H1 (cell line): ENCODE measurements at regions not wholly inside any gene's neighbourhood (a gene's known extent, or its start where the extent isn't known, plus 50 kb on each side); places are given as distances from the start of the nearest gene placed in this dataset.

Experiments
- CTCF ChIA-PET: fragments of 300-600 bp; sonication (Branson Sonifier 250); formaldehyde crosslinking; loops from one replicate; lab custom pipeline; 2021; ENCODE audit not compliant: partially characterized antibody; lab: Charles Lee
- POLR2A ChIA-PET: fragments of 300-600 bp; sonication (Branson Sonifier 250); formaldehyde crosslinking; loops from one replicate; lab custom pipeline; 2021; ENCODE audit warnings: inconsistent platforms; ENCODE audit not compliant: partially characterized antibody; lab: Charles Lee
- DNase-seq, 2 experiments: peaks; one replicate each; pipeline versions ENCODE4 v3.0.0 to v3.0.0-alpha.2; 2010 to 2022; ENCODE audit warnings: low spot score in 2 of 2, low read depth in 1 of 2, mixed read lengths in 1 of 2
- FAIRE-seq: peaks from 2 replicates; lab custom pipeline; 2011; peaks lifted over from hg19 to GRCh38; lab: Jason Lieb, UNC
- H2AFZ ChIP-seq: 2 replicates; pipeline ENCODE4 v1.8.1; 2012; ENCODE audit warnings: low read length, inconsistent platforms
- H2AK5ac ChIP-seq: 2 replicates; pipeline ENCODE4 v1.6.1; 2013; ENCODE audit warnings: low read depth, low read length
- H2BK120ac ChIP-seq: replicated peaks from 2 replicates; pipeline ENCODE3; 2013; ENCODE audit warnings: low read depth, low read length, inconsistent platforms
- H2BK12ac ChIP-seq: 2 replicates; pipeline ENCODE4 v1.6.1; 2013; ENCODE audit warnings: low read depth, low read length
- H2BK15ac ChIP-seq: 2 replicates; pipeline ENCODE4 v1.6.1; 2013; ENCODE audit warnings: low read length
- H2BK20ac ChIP-seq: 2 replicates; pipeline ENCODE4 v1.6.1; 2013; ENCODE audit warnings: low read length
- H2BK5ac ChIP-seq: 2 replicates; pipeline ENCODE4 v1.6.1; 2013; ENCODE audit warnings: low read depth, low read length
- H3K14ac ChIP-seq: 2 replicates; pipeline ENCODE4 v1.6.1; 2013; ENCODE audit warnings: inconsistent platforms; ENCODE audit not compliant: insufficient read length
- H3K18ac ChIP-seq: 2 replicates; pipeline ENCODE4 v1.6.1; 2013; ENCODE audit warnings: low read length; ENCODE audit errors: extremely low read depth
- H3K23ac ChIP-seq: 2 replicates; pipeline ENCODE4 v1.6.1; 2013; ENCODE audit warnings: inconsistent platforms; ENCODE audit not compliant: insufficient read length
- H3K23me2 ChIP-seq: 2 replicates; pipeline ENCODE4 v1.6.1; 2013; ENCODE audit warnings: low read depth, low read length
- H3K27ac ChIP-seq: 2 replicates; pipeline ENCODE4 v1.6.1; 2011; ENCODE audit warnings: low read depth, low read length, inconsistent platforms
- H3K27me3 ChIP-seq, 4 experiments: replicated peaks in 1 of 4; 1 replicate in 1 of 4; 2 replicates in 3 of 4; pipeline versions ENCODE4 v1.6.1 to v1.8.1; 2011 to 2013; ENCODE audit warnings: low read length in 3 of 4, mild to moderate bottlenecking in 3 of 4, inconsistent platforms in 2 of 4, mixed read lengths in 2 of 4, moderate library complexity in 1 of 4; ENCODE audit not compliant: control insufficient read depth in 3 of 4, insufficient read depth in 3 of 4; ENCODE audit errors: extremely low read depth in 1 of 4
- H3K36me3 ChIP-seq, 4 experiments: 2 replicates each; pipeline versions ENCODE4 v1.6.1 to v1.8.1; 2011 to 2013; ENCODE audit warnings: mild to moderate bottlenecking in 4 of 4, low read length in 3 of 4, moderate library complexity in 2 of 4, control low read depth in 1 of 4, inconsistent platforms in 1 of 4; ENCODE audit not compliant: insufficient read depth in 4 of 4, control insufficient read depth in 2 of 4
- H3K4ac ChIP-seq: replicated peaks from 2 replicates; pipeline ENCODE3; 2013; ENCODE audit warnings: low read length, low read depth, mixed read lengths, inconsistent platforms; ENCODE audit not compliant: insufficient read length
- H3K4me1 ChIP-seq, 4 experiments: replicated peaks in 1 of 4; 1 replicate in 1 of 4; 2 replicates in 3 of 4; pipeline versions ENCODE4 v1.6.1 to v1.8.1; 2011 to 2013; ENCODE audit warnings: low read length in 3 of 4, inconsistent platforms in 2 of 4, mixed read lengths in 1 of 4; ENCODE audit not compliant: insufficient read depth in 4 of 4, control insufficient read depth in 3 of 4
- H3K4me2 ChIP-seq, 2 experiments: 2 replicates each; pipeline versions ENCODE4 v1.6.1 to v1.8.1; 2011 to 2013; ENCODE audit warnings: low read depth in 2 of 2, low read length in 2 of 2, control low read depth in 1 of 2, inconsistent platforms in 1 of 2, mild to moderate bottlenecking in 1 of 2; ENCODE audit not compliant: insufficient read depth in 1 of 2
- H3K4me3 ChIP-seq, 4 experiments: fragments of 200-600, 300-600 bp in 1 of 4; sonication (generic), shearing (Covaris generic), sonication (Bioruptor Twin) in 1 of 4; 2 replicates each; pipeline versions ENCODE4 v1.5.1 to v1.8.1; 2011 to 2016; ENCODE audit warnings: low read length in 4 of 4, low read depth in 3 of 4, control low read depth in 2 of 4, inconsistent platforms in 2 of 4, mild to moderate bottlenecking in 2 of 4, mixed read lengths in 1 of 4, moderate library complexity in 1 of 4; ENCODE audit not compliant: insufficient read depth in 2 of 4; ENCODE audit errors: extremely low read depth in 1 of 4
- H3K56ac ChIP-seq: replicated peaks from 2 replicates; pipeline ENCODE3; 2013; ENCODE audit warnings: low read depth, mild to moderate bottlenecking, mixed read lengths, low read length, inconsistent platforms; ENCODE audit not compliant: insufficient read length
- H3K79me1 ChIP-seq: 2 replicates; pipeline ENCODE4 v1.6.1; 2013; ENCODE audit warnings: low read depth, low read length, control low read depth
- H3K79me2 ChIP-seq, 2 experiments: 2 replicates each; pipeline versions ENCODE4 v1.6.1 to v1.8.1; 2012 to 2013; ENCODE audit warnings: low read length in 2 of 2, mild to moderate bottlenecking in 2 of 2, inconsistent platforms in 1 of 2; ENCODE audit not compliant: insufficient read depth in 2 of 2, control insufficient read depth in 1 of 2
- H3K9ac ChIP-seq, 4 experiments: replicated peaks in 1 of 4; 1 replicate in 1 of 4; 2 replicates in 3 of 4; pipeline versions ENCODE4 v1.6.1 to v1.8.1; 2011 to 2013; ENCODE audit warnings: low read depth in 3 of 4, low read length in 3 of 4, control low read depth in 2 of 4, mild to moderate bottlenecking in 2 of 4, moderate library complexity in 2 of 4, inconsistent platforms in 1 of 4; ENCODE audit errors: extremely low read depth in 1 of 4
- H3K9me3 ChIP-seq, 2 experiments: 2 replicates each; pipeline versions ENCODE4 v1.6.1 to v1.8.1; 2012 to 2013; ENCODE audit warnings: mild to moderate bottlenecking in 2 of 2, moderate library complexity in 2 of 2, control low read depth in 1 of 2, inconsistent platforms in 1 of 2, low read depth in 1 of 2, low read length in 1 of 2, mixed read lengths in 1 of 2; ENCODE audit not compliant: insufficient read depth in 2 of 2
- H4K20me1 ChIP-seq, 2 experiments: replicated peaks in 1 of 2; 2 replicates each; pipeline versions ENCODE3 to v1.8.1; 2011 to 2013; ENCODE audit warnings: inconsistent platforms in 2 of 2, low read length in 2 of 2, mild to moderate bottlenecking in 1 of 2; ENCODE audit not compliant: insufficient read depth in 2 of 2, control insufficient read depth in 1 of 2
- H4K5ac ChIP-seq: 2 replicates; pipeline ENCODE4 v1.6.1; 2013; ENCODE audit warnings: low read length, low read depth, mixed read lengths, inconsistent platforms; ENCODE audit not compliant: insufficient read length
- H4K8ac ChIP-seq: 2 replicates; pipeline ENCODE4 v1.8.0; 2013; ENCODE audit warnings: mild to moderate bottlenecking, moderate library complexity, low read length, inconsistent platforms; ENCODE audit not compliant: insufficient read depth; ENCODE audit errors: extremely low read depth
- H4K91ac ChIP-seq: replicated peaks from 2 replicates; pipeline ENCODE3; 2013; ENCODE audit warnings: low read length, mixed read lengths, inconsistent platforms; ENCODE audit not compliant: insufficient read length
- ATF2 ChIP-seq: IDR thresholded peaks from 2 replicates; pipeline ENCODE4 v1.6.1; 2012; ENCODE audit warnings: low read length, inconsistent platforms
- CBX5 ChIP-seq: fragments of 300-800, 300-1000 bp; sonication (generic); IDR thresholded peaks from 2 replicates; pipeline ENCODE4 v1.7.1; 2016; ENCODE audit warnings: antibody characterized with exemption, low read length, low read depth
- FOSL1 ChIP-seq: IDR thresholded peaks from 2 replicates; pipeline ENCODE4 v1.6.1; 2011; ENCODE audit warnings: mild to moderate bottlenecking, low read depth, low read length, moderate library complexity; ENCODE audit not compliant: insufficient read depth
- GTF2F1 ChIP-seq: IDR thresholded peaks from 2 replicates; pipeline ENCODE4 v1.6.1; 2012; ENCODE audit warnings: low read depth, low read length, improper control_type of control experiment, borderline replicate concordance
- HDAC6 ChIP-seq: IDR thresholded peaks from one replicate; pipeline ENCODE4 v1.7.1; 2012; ENCODE audit warnings: low read depth, mild to moderate bottlenecking, inconsistent platforms, low read length, moderate library complexity
- MAX ChIP-seq: IDR thresholded peaks from 2 replicates; pipeline ENCODE4 v1.6.1; 2012; ENCODE audit warnings: inconsistent platforms
- RAD21 ChIP-seq, 2 experiments: IDR thresholded peaks in 1 of 2; conservative IDR thresholded peaks in 1 of 2; 2 replicates each; pipeline ENCODE4 v1.6.1; 2011; ENCODE audit warnings: low read depth in 2 of 2, low read length in 2 of 2, improper control_type of control experiment in 1 of 2, inconsistent platforms in 1 of 2, mild to moderate bottlenecking in 1 of 2, moderate library complexity in 1 of 2
- SP4 ChIP-seq: IDR thresholded peaks from 2 replicates; pipeline ENCODE4 v1.6.1; 2012; ENCODE audit warnings: low read length, inconsistent platforms
- USF2 ChIP-seq: IDR thresholded peaks from 2 replicates; pipeline ENCODE4 v1.6.1; 2011; ENCODE audit warnings: low read length, improper control_type of control experiment
- ZNF274 ChIP-seq: IDR thresholded peaks from 2 replicates; pipeline ENCODE4 v1.7.0; 2012; ENCODE audit warnings: low read length, borderline replicate concordance; ENCODE audit errors: extremely low read depth
- WGBS, 2 experiments: shearing (Covaris generic) in 1 of 2; methylation state at CpG; one replicate each; pipeline versions ENCODE4 v1.1.6 to v1.1.7; 2013 to 2015; ENCODE audit warnings: low lambda C conversion rate in 2 of 2, mixed read lengths in 2 of 2, inconsistent platforms in 1 of 2, low coverage in 1 of 2, missing lambda C conversion rate in 1 of 2; ENCODE audit not compliant: insufficient replicate concordance in 2 of 2, insufficient coverage in 1 of 2, insufficient read length in 1 of 2; ENCODE audit errors: extremely low coverage in 1 of 2, missing lambda C conversion rate in 1 of 2; 5-methylcytosine and 5-hydroxymethylcytosine counted together

- H4K5ac ChIP-seq: no peak overlapping the region
- ChIA-PET POLR2A (interaction anchor here (1.5 kb wide), 1 partner anchor 9 kb away, joined by 3 read pairs; no protein-coding TSS in a partner anchor), CTCF (interaction anchor here (1.0 to 2.1 kb wide), 5 partner anchors 13 to 190 kb away, joined by 3 to 10 read pairs (median 4); no protein-coding TSS in a partner anchor)
- H3K9me3 ChIP-seq: no peaks in the 10 kb centered on the region
- no peak overlapping the region for H3K27ac ChIP-seq
- H3K4me1 ChIP-seq: peaks cover 0 to 11% (median 6%) of the 10 kb centered on the region in 4 experiments; a peak in 3 of 7 replicates
- H2BK120ac ChIP-seq: no peak overlapping the region
- 0 out of 2 replicates have a peak overlapping the region, but pooled peaks have one; percentile 6 for H2AFZ ChIP-seq
- no peak overlapping the region for H3K18ac ChIP-seq
- H3K23ac ChIP-seq: no peak overlapping the region
- H3K14ac ChIP-seq: no peak overlapping the region
- H2AK5ac ChIP-seq: no peak overlapping the region
- DNase-seq: no peak
- no peak overlapping the region for H3K4ac ChIP-seq
- H2BK20ac ChIP-seq: no peak overlapping the region
- no peak overlapping the region for H2BK15ac ChIP-seq
- no peak overlapping the region for H3K9ac ChIP-seq
- H3K4me2 ChIP-seq: no peak overlapping the region
- FAIRE-seq: no peak
- no peaks in the 10 kb centered on the region for H3K27me3 ChIP-seq
- no peaks in the 10 kb centered on the region for H3K36me3 ChIP-seq
- no peak overlapping the region for H4K91ac ChIP-seq
- H2BK12ac ChIP-seq: no peak overlapping the region
- no peak overlapping the region for H4K8ac ChIP-seq
- 0 out of 2 replicates have a peak, but pooled peaks cover 2% of the 10 kb centered on the region for H3K79me1 ChIP-seq
- H2BK5ac ChIP-seq: no peak overlapping the region
- H3K4me3 ChIP-seq: no peak overlapping the region
- WGBS, 2 experiments: 91% methylated on average over 6 of the region's 6 CpGs; no CpG with 5 or more reads in 1 of the 2 experiments
- no peak overlapping the region for H3K56ac ChIP-seq
- peaks cover 5% of the 10 kb centered on the region; the same call in 1 of the 2 replicates for H3K23me2 ChIP-seq
- H4K20me1 ChIP-seq: peaks cover 0 to 5% of the 10 kb centered on the region in 2 experiments
- no peaks in the 10 kb centered on the region for H3K79me2 ChIP-seq
- TF ChIP-seq GTF2F1: no peak
- TF ChIP-seq HDAC6: no peak
- no peak for TF ChIP-seq CBX5
- no peak for TF ChIP-seq SP4
- TF ChIP-seq ATF2: no peak
- TF ChIP-seq MAX: no peak
- TF ChIP-seq FOSL1: no peak
- TF ChIP-seq ZNF274: no peak
- no peak for TF ChIP-seq USF2
- no peak for TF ChIP-seq RAD21 (IDR thresholded peaks at IDR 0.05 in 1 of 2, conservative IDR thresholded peaks at IDR 0.05 in 1 of 2; ENCODE audit: low read depth in 2 of 2, low read length in 2 of 2)
Measured at GRCh38 chr6:11431455-11431937, 106.1 kb upstream of the TMEM170B start.
